ENCODE measurements at regions not wholly inside any gene's neighbourhood (a gene's known extent, or its start where the extent isn't known, plus 50 kb on each side); places are given as distances from the start of the nearest gene placed in this dataset.
"Not testable (repeated sequence)": the region's sequence is repeated elsewhere in the genome, so short reads cannot be mapped to it uniquely, and the experiment has no call there.

- no peak for ATAC-seq
- no peak for DNase-seq (ENCODE audit: low spot score in 2 of 2)
- no peak overlapping the region for H3K27ac Mint-ChIP-seq
- H3K9me3 Mint-ChIP-seq, result peaks cover 35 to 39% of the 10 kb centered on the region in 2 donors
- peaks cover 0 to 17% of the 10 kb centered on the region in 2 donors for H3K36me3 Mint-ChIP-seq
Observed at GRCh38 chr2:4085186-4085585, 381.8 kb downstream of the DCDC2C start.

DNA sequence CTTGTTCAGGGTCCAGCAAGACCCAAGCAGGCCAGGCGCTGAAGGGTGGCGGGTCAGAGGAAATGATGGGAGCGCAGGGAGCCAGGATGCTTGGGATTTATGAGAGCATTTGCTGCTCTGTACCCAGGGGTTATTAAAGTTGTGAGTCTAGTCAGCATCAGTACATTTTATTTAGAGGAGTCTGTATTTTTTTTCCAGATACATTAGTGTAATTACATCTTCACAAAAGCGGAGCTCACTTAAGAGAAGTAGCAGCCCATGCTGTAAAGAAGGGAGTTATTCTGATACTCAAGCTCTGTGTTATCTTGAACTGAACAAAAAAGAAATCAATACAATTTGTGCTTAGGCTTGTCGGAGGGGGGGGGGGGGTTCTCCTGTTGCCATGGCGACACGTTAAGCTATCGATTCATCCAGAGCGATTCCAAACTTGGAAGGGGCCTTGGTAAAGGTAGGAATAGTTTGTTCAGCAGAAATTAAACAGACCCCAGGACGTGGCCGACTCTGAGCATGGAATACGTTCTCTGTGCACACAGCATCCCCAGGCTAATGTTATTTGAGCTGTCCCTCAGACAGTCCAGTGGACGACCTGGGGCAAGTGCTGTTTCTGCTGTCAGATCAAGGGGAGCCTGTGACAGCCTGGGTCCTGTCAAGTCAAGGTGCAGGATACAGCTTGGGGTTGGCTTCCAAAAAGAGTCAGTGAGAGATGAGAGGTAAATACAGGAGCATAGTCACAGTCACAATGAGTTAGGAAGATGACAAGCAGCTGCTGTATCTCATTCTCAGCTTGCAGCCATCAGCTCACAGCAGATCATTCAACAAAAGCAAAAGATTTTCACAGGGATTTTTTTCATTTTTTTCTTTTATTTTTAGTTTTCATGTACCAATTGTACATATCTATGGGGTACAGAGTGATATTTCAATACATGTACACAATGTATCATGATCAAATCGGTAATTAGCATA lies 387.6 kb downstream of the DCDC2C start:
- DNase-seq (ENCODE audit: low spot score in 2 of 2) (no peak), ATAC-seq (no peak)
- Mint-ChIP-seq H3K27ac (no peak overlapping the region), H3K9me3 (peaks cover 15 to 22% of the 10 kb centered on the region in 2 donors), H3K36me3 (no peaks in the 10 kb centered on the region)

DNA sequence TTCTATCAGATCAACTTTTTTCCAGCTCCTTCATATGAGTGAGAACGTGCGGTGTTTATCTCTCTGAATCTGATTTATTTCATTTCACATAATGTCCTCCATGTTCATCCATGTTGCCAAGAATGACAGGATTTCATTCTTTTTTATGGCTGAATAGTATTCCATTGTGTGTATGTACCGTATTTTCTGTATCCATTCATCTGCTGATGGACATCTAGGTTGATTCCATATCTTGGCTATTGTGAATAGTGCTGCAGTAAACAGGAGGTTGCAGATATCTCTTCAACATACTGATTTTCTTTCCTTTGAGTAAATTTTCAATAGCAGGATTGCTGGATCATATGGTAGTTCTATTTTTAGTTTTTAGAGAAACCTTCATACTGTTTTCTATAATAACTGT lies 388.5 kb downstream of the DCDC2C start:
- no peak for ATAC-seq
- DNase-seq (ENCODE audit: low spot score in 2 of 2), result no peak
- peaks cover 15 to 22% of the 10 kb centered on the region in 2 donors for H3K9me3 Mint-ChIP-seq
- H3K36me3 Mint-ChIP-seq, result no peaks in the 10 kb centered on the region
- no peak overlapping the region for H3K27ac Mint-ChIP-seq

DNA sequence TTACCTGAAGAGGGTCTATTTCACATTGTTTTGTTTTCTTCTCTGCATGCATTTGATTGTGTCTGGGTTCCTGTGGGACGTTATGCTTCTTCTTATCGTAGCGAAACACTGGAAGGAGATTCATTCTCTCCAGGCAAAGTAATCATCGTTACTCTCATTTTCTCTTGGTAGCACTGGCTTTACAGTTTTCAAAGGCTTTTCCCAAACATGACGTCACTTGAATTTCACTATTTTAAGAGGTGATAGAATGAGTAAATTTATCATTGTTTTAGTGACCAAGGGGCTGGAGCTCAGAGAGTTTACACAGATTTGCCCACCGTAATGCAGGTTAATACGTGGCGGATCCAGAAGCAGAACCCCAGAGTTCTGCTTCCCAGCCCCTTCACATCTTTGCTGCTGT lies 391.4 kb downstream of the DCDC2C start:
- ATAC-seq (no peak), DNase-seq (ENCODE audit: low spot score in 2 of 2) (no peak)
- Mint-ChIP-seq H3K36me3 (no peaks in the 10 kb centered on the region), H3K27ac (no peak overlapping the region), H3K9me3 (peaks cover 4 to 12% of the 10 kb centered on the region in 2 donors)

GRCh38 chr2:4096978-4097766 lies 393.8 kb downstream of the DCDC2C start:
- Mint-ChIP-seq H3K36me3 (no peaks in the 10 kb centered on the region), H3K9me3 (peaks cover 0 to 4% of the 10 kb centered on the region in 2 donors), H3K27ac (no peak overlapping the region)
- DNase-seq (ENCODE audit: low spot score in 2 of 2), result no peak
- no peak for ATAC-seq

DNA sequence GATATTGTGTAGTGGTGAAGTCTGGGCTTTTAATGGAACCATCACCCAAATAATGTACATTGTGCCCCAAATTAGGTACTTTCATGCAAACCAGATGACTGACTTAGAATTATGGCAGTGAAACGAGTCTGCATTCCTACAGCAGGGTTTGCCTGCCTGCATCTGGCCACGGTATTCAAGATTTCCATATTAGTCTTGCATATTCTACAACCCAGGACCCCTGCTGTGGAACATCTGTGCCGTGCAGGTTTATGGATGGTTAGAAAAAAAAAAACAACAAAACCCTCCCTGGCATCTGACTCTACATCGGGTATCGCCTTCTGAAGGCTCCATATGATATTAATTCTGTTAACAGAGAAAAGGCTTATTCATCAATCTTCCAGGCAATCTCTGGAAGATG lies 394.8 kb downstream of the DCDC2C start:
- DNase-seq (ENCODE audit: low spot score in 2 of 2) (no peak), ATAC-seq (no peak)
- H3K9me3 Mint-ChIP-seq, result peaks cover 0 to 4% of the 10 kb centered on the region in 2 donors
- no peaks in the 10 kb centered on the region for H3K36me3 Mint-ChIP-seq
- no peak overlapping the region for H3K27ac Mint-ChIP-seq

GRCh38 chr2:4101936-4102335 lies 398.6 kb downstream of the DCDC2C start:
- DNase-seq (ENCODE audit: low spot score in 2 of 2), result no peak

GRCh38 chr2:4107179-4107578 lies 403.8 kb downstream of the DCDC2C start:
- Mint-ChIP-seq H3K27ac (no peak overlapping the region), H3K36me3 (no peaks in the 10 kb centered on the region), H3K9me3 (peaks cover 3 to 4% of the 10 kb centered on the region in 2 donors)
- DNase-seq (ENCODE audit: low spot score in 2 of 2), result no peak
- ATAC-seq, result no peak

More at GRCh38 chr2:4101936-4102335, 398.6 kb downstream of the DCDC2C start:
- no peaks in the 10 kb centered on the region for H3K36me3 Mint-ChIP-seq
- H3K27ac Mint-ChIP-seq, result no peak overlapping the region
- peaks cover 3 to 4% of the 10 kb centered on the region in 2 donors for H3K9me3 Mint-ChIP-seq
- no peak for ATAC-seq

- peaks cover 0 to 4% of the 10 kb centered on the region in 2 donors for H3K9me3 Mint-ChIP-seq
- ATAC-seq, result no peak
- H3K27ac Mint-ChIP-seq, result no peak overlapping the region
- DNase-seq (ENCODE audit: low spot score in 2 of 2), result no peak
- no peaks in the 10 kb centered on the region for H3K36me3 Mint-ChIP-seq
Observed at GRCh38 chr2:4110273-4110672, 406.9 kb downstream of the DCDC2C start.

GRCh38 chr2:4115435-4115834 lies 412.1 kb downstream of the DCDC2C start:
- H3K36me3 Mint-ChIP-seq, result peaks cover 0 to 13% of the 10 kb centered on the region in 2 donors
- peaks cover 24 to 27% of the 10 kb centered on the region in 2 donors for H3K9me3 Mint-ChIP-seq
- not testable (repeated sequence) for ATAC-seq; H3K27ac Mint-ChIP-seq; DNase-seq (ENCODE audit: low spot score in 2 of 2)

DNA sequence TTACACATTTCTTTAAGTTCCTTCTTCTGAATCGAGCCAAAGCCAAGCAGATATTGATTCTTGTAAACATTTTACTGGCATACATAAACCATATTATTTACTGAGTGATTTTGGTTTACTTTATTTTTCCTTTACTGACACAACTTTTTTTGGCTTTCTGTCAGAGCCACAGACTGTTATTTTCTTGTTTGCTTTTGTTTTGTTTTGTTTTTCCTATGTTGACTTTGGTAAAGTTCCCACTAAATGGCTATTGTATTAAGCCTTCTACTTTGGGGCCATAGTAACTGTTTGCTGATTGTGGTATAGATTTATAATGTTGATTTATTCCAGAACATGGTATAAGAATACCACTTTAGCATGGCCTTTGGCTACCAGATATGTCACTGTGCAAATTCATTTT lies 419.4 kb downstream of the DCDC2C start:
- no peak for ATAC-seq
- H3K27ac Mint-ChIP-seq, result no peak overlapping the region
- DNase-seq (ENCODE audit: low spot score in 2 of 2), result no peak
- H3K36me3 Mint-ChIP-seq, result peaks cover 0 to 13% of the 10 kb centered on the region in 2 donors
- peaks cover 29 to 33% of the 10 kb centered on the region in 2 donors for H3K9me3 Mint-ChIP-seq

GRCh38 chr2:4130651-4131050 lies 427.3 kb downstream of the DCDC2C start:
- Mint-ChIP-seq H3K9me3 (peaks cover 33 to 37% of the 10 kb centered on the region in 2 donors), H3K27ac (no peak overlapping the region), H3K36me3 (peaks cover 10 to 20% of the 10 kb centered on the region in 2 donors)
- no peak for ATAC-seq
- DNase-seq (ENCODE audit: low spot score in 2 of 2), result no peak

DNA sequence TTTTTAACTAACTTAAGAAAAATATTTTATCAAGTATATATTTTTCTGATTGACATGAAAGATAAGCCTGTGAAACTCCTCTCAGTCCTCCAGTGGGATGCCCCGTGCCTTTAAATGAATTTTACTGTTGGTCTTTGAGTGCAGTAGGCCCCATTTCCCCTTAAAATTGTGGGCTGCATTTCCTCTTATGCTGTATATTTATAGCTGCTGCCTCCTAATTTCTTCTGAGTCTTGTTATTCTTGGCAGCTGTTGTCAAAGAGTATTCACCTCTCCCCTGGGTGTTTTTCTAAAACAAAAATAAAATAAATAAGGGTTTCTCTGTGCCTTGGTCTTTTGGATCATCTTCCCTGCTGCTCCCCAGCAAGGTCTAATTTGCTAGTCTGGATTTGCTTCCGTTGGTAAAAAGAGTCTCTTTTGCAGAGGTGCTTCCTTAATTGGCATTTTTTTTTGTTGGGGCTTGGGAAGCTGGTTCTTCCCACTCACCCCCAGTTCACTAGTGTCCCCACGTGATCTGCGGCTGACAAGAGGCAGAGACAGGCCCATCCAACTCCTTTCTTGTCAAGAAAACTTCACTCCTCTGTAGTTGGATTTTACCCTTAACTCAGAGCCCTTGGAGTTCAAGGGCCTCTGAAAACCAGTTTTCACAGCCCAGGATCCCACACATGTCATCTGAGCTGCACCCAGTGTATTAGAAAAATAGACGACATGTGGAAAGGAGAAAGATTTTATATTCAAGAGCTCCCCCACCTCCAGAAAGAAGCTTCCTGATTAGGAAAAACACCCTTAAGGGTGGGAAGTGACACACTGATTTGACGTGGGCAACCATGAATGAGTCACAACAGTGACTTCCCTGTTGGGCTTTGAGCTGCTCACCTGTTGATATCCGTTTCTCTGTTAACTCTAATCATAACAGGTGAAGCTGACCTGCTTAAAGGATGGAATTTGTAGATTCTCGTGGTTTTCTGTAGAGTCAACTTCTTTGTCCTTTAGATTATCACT lies 431.5 kb downstream of the DCDC2C start:
- peaks cover 25 to 28% of the 10 kb centered on the region in 2 donors for H3K9me3 Mint-ChIP-seq
- H3K36me3 Mint-ChIP-seq, result peaks cover 10 to 26% of the 10 kb centered on the region in 2 donors
- no peak for DNase-seq (ENCODE audit: low spot score in 2 of 2)
- no peak overlapping the region for H3K27ac Mint-ChIP-seq
- ATAC-seq, result no peak

DNA sequence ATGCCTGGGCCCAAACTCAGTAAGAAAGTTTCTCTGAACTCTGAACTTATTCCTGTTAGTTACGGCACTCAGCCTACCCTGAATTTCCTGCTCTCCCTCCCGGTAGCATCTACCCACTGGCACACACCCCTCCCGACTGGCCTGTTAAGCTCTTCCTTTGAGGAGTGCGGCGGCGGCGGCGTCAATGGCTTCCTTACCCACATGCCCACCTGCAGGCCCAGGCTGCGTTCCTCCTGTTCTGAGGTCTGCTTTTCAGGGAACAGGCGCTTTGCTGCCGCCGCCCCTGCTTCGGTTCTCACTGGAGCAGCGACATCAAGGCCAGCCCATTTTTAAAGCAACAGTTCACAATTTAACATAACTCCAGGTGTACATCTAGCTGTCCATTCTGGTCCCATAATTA lies 432.4 kb downstream of the DCDC2C start:
- DNase-seq (ENCODE audit: low spot score in 2 of 2) (no peak), ATAC-seq (no peak)
- Mint-ChIP-seq H3K9me3 (peaks cover 22 to 26% of the 10 kb centered on the region in 2 donors), H3K36me3 (peaks cover 10 to 23% of the 10 kb centered on the region in 2 donors), H3K27ac (no peak overlapping the region)

- ATAC-seq, result no peak
- Mint-ChIP-seq H3K27ac (no peak overlapping the region), H3K9me3 (peaks cover 11 to 14% of the 10 kb centered on the region in 2 donors), H3K36me3 (peaks cover 0 to 6% of the 10 kb centered on the region in 2 donors)
- no peak for DNase-seq (ENCODE audit: low spot score in 2 of 2)
Observed at GRCh38 chr2:4139316-4139715, 435.9 kb downstream of the DCDC2C start.

DNA sequence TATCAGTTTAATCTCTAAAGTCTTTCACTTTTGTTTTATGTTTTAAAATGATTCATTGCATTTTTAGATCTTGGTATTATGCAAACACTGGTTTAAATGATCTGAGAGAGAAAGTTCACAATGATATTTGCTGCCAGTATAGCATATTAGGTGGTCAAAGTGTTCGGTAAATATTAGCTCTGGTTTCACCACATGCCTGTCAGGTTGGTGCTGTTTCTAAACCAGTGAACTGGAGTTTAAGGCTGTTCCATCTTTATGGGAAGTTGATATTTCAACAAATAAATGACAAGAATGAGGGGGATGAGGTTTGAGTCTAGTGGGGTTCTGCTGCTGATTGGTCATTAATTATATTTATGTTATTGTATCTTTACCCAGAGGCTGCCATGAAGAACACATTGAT lies 436.4 kb downstream of the DCDC2C start:
- Mint-ChIP-seq H3K36me3 (peaks cover 0 to 6% of the 10 kb centered on the region in 2 donors), H3K9me3 (peaks cover 9 to 14% of the 10 kb centered on the region in 2 donors), H3K27ac (no peak overlapping the region)
- ATAC-seq (no peak), DNase-seq (ENCODE audit: low spot score in 2 of 2) (no peak)
